GM04503 (cell line): ENCODE measurements at regions not wholly inside any gene's neighbourhood (a gene's known extent, or its start where the extent isn't known, plus 50 kb on each side); places are given as distances from the start of the nearest gene placed in this dataset.
"Not testable (repeated sequence)": the region's sequence is repeated elsewhere in the genome, so short reads cannot be mapped to it uniquely, and the experiment has no call there.

Experiments used
- DNase-seq: peaks from one replicate; pipeline ENCODE4 v3.0.0-alpha.2; 2012; ENCODE audit warnings: low read depth

GRCh38 chr6:144654506-144654905 is 369.4 kb downstream of the UTRN start:
- no peak for DNase-seq

- DNase-seq = no peak
Measured at GRCh38 chr6:144655376-144655775, 370.2 kb downstream of the UTRN start.

GRCh38 chr6:144657691-144658090 is 372.6 kb downstream of the UTRN start:
- no peak for DNase-seq

- DNase-seq = no peak
Measured at GRCh38 chr6:144659202-144660182, 374.4 kb downstream of the UTRN start.

- no peak for DNase-seq
Measured at GRCh38 chr6:144660561-144661115, 375.5 kb downstream of the UTRN start.

- no peak for DNase-seq
Measured at GRCh38 chr6:144661116-144661806, 376.1 kb downstream of the UTRN start.

GRCh38 chr6:144662812-144663365 is 377.8 kb downstream of the UTRN start:
- no peak for DNase-seq

GRCh38 chr6:144664281-144664680 is 379.1 kb downstream of the UTRN start:
- no peak for DNase-seq

GRCh38 chr6:144664947-144665346 is 379.8 kb downstream of the UTRN start:
- no peak for DNase-seq

- no peak for DNase-seq
Measured at GRCh38 chr6:144665932-144666450, 380.9 kb downstream of the UTRN start.

GRCh38 chr6:144666781-144667180 is 381.6 kb downstream of the UTRN start:
- DNase-seq = no peak

GRCh38 chr6:144667532-144668503 is 382.7 kb downstream of the UTRN start:
- DNase-seq = no peak

GRCh38 chr6:144670259-144670658 is 385.1 kb downstream of the UTRN start:
- not testable (repeated sequence) for DNase-seq

- DNase-seq = no peak
Measured at GRCh38 chr6:144673807-144674206, 388.7 kb downstream of the UTRN start.

- no peak for DNase-seq
Measured at GRCh38 chr6:144675231-144675861, 390.2 kb downstream of the UTRN start.

- not testable (repeated sequence) for DNase-seq
Measured at GRCh38 chr6:144676310-144676709, 391.2 kb downstream of the UTRN start.

GRCh38 chr6:144677263-144677662 is 392.1 kb downstream of the UTRN start:
- not testable (repeated sequence) for DNase-seq

- no peak for DNase-seq
Measured at GRCh38 chr6:144678844-144679243, 393.7 kb downstream of the UTRN start.

GRCh38 chr6:144681334-144681733 is 396.2 kb downstream of the UTRN start:
- no peak for DNase-seq
